ENCODE measurements at regions not wholly inside any gene's neighbourhood (a gene's known extent, or its start where the extent isn't known, plus 50 kb on each side); places are given as distances from the start of the nearest gene placed in this dataset.

DNA sequence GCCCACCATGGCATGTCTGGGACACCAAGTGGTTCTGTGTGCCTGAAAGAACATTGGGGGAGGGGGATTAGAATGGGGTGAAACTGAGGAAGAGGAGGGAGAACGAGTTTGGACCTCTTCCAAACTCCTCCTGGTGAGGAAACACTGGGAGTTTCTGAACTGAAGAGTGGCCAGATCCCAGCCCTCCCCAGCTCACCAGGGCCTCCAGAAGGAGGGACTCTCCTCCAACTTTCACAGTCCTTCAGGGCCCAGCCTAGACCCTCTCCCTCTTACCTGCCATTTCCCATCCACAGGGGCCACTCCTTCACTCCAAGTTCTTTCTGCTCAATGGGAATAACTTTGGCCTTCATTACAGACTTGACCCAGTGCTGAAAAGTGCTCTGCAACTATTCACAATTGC is 132.0 kb upstream of the FOXK1 start:
- no peak for TF ChIP-seq CTCF (IDR thresholded peaks at IDR 0.05)
- DNase-seq = no peak
- ATAC-seq = no peak
- H3K27ac ChIP-seq = no peak overlapping the region
- intact Hi-C loops (cut with DNase I) = no loop called here
- H3K4me1 ChIP-seq = no peaks in the 10 kb centered on the region
- H3K4me3 ChIP-seq = no peak overlapping the region
- H3K9me3 ChIP-seq = peaks cover 5% of the 10 kb centered on the region
- no peaks in the 10 kb centered on the region for H3K27me3 ChIP-seq
- no peaks in the 10 kb centered on the region for H3K36me3 ChIP-seq

DNA sequence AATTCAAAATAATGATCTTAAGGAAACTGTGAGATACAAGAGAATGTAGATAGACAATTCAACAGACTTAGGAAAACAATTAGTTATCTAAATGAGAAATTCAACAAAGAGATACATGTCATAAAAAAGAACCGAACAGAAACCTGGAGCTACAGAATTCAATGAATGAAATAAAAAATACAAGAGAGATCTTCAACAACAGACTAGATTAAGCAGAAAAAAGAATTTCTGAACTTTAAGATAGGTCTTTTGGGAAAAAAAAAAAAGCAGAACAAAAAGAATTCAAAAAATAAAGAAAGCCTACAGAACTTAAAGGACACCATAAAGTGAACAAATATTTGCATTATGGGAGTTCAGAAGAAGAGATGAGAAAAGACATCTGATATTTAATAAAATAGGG is 129.1 kb upstream of the FOXK1 start:
- Histone ChIP-seq H3K4me1 (no peaks in the 10 kb centered on the region), H3K27ac (no peak overlapping the region), H3K4me3 (no peak overlapping the region), H3K36me3 (no peaks in the 10 kb centered on the region), H3K27me3 (no peaks in the 10 kb centered on the region), H3K9me3 (peaks cover 5% of the 10 kb centered on the region)
- ATAC-seq (no peak), DNase-seq (no peak)
- TF ChIP-seq CTCF (IDR thresholded peaks at IDR 0.05) = no peak
- intact Hi-C loops (cut with DNase I) = no loop called here

- H3K36me3 ChIP-seq = no peaks in the 10 kb centered on the region
- no peak overlapping the region for H3K27ac ChIP-seq
- no peak overlapping the region for H3K4me3 ChIP-seq
- ATAC-seq (no peak), DNase-seq (no peak)
- intact Hi-C loops (cut with DNase I) = no loop called here
- no peaks in the 10 kb centered on the region for H3K4me1 ChIP-seq
- peaks cover 5% of the 10 kb centered on the region for H3K9me3 ChIP-seq
- no peak for TF ChIP-seq CTCF (IDR thresholded peaks at IDR 0.05)
- peaks cover 6% of the 10 kb centered on the region for H3K27me3 ChIP-seq
Measured at GRCh38 chr7:4556868-4557793, 125.0 kb upstream of the FOXK1 start.

- intact Hi-C loops (cut with DNase I) = no loop called here
- H3K4me1 ChIP-seq = no peaks in the 10 kb centered on the region
- H3K27ac ChIP-seq = no peak overlapping the region
- no peaks in the 10 kb centered on the region for H3K9me3 ChIP-seq
- H3K27me3 ChIP-seq = peaks cover 9% of the 10 kb centered on the region
- H3K4me3 ChIP-seq = no peak overlapping the region
- no peak for ATAC-seq
- TF ChIP-seq CTCF (IDR thresholded peaks at IDR 0.05) = no peak
- no peak for DNase-seq
- H3K36me3 ChIP-seq = no peaks in the 10 kb centered on the region
Measured at GRCh38 chr7:4561795-4562194, 120.3 kb upstream of the FOXK1 start.

DNA sequence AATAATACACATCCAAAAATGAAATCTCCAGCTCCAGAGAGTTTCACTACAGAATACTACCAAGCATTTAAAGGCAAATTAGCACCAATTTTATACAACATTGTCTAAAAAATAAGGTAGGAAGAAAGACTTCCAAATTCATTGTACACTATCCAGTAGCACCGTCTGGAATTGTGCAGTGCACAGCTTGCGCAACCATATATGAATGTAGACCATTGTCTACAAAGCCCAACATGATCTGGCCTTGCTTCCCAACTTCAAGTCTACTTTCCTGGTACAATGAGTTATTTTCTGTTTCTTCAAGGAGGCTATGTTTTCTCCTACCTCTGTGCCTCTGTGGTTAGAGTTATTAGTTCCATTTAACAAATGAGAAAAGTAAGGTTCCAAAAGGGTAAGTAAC is 115.4 kb upstream of the FOXK1 start:
- intact Hi-C loops (cut with DNase I) = no loop called here

More for the DNA sequence above, 115.4 kb upstream of the FOXK1 start:
- no peak for TF ChIP-seq CTCF (IDR thresholded peaks at IDR 0.05)
- Histone ChIP-seq H3K27me3 (peaks cover 3% of the 10 kb centered on the region), H3K27ac (no peak overlapping the region), H3K36me3 (no peaks in the 10 kb centered on the region), H3K9me3 (no peaks in the 10 kb centered on the region), H3K4me3 (no peak overlapping the region), H3K4me1 (no peaks in the 10 kb centered on the region)
- ATAC-seq = no peak
- no peak for DNase-seq

All from upper lobe of right lung (tissue), 1 donor.